NCI-H146 treated with DMSO at 0.1 percent for 48 hours (cell line): ENCODE measurements at regions not wholly inside any gene's neighbourhood (a gene's known extent, or its start where the extent isn't known, plus 50 kb on each side); places are given as distances from the start of the nearest gene placed in this dataset.

Source experiments
- DNase-seq: peaks from one replicate; lab custom pipeline; 2025; ENCODE audit not compliant: unreplicated experiment; lab: John Stamatoyannopoulos, UW

DNA sequence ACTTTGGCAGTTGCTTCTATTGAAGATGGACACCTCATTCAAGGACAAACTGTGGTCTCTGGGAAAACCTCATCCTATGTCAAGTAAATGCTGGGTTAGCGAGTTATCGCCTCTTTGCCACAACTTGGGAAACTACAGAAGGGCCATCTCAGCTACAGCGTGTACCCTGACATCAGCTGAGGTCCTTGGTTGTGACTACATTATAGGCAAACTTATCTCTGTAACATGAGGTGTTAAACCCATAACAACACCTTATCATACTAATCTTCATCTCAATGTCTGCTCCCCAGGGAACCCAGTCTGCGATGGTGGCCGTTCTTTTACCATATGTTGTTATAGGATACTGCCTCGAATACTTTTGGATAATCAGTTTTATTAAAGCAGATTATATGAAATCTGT lies 1862.7 kb downstream of the STIM2 start:
- DNase-seq: no peak

DNA sequence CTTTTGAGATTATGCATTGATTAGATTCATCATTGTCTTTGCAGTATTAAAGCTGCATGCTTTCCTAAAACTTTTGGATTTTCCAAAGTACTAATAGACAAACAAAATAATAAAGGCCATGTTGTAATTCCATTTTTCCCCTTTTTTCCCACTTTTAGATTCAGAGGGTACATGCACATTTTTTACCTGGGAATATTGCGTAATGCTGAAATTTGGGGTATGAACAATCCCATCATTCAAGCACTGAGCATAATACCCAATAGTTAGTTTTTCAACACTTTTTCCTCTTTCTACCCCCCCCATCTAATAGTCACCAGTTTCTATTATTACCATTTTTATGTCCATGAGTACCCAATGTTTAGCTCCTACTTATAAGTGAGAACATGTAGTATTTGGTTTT lies 1863.6 kb downstream of the STIM2 start:
- no peak for DNase-seq

DNA sequence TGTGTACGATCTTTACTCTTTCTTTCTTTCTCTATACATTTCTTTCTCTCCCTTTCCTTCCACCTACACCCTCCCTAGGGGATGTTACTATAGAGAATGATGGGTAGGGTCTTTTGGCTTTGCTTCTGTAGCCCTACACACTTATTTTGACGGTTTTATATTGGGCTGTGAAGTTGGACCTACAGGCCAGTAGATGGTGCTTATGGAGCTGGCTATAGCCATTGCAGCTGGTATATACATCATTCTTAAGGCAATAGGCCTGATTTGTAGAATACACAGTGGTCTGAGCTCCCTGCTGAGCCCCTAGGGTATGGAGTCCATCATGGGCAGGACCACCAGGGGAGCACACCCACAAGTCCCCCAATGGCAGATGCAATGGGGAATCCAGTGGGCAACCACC lies 1869.7 kb downstream of the STIM2 start:
- no peak for DNase-seq

GRCh38 chr4:28744066-28744465 lies 1883.4 kb downstream of the STIM2 start:
- no peak for DNase-seq

DNA sequence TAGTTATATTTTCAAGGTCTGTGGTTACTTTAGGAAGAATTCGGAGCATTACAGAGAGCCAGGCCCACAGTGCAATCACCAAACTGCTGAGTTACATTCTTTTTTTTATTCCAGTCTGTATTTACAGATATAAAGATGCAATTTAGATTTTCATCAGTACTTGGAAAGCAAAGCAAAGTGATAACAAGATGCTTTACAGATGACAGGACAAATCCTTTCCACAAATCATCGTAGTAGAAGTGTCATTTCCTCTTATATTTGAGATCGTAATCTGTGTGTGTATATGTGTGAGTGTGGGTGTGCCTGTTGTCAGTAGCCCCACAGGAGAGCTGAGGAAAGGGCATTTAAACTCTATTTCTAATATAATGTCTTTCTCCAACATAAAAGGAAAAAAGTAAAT lies 1893.7 kb downstream of the STIM2 start:
- no peak for DNase-seq

GRCh38 chr4:28755081-28755480 lies 1894.4 kb downstream of the STIM2 start:
- DNase-seq: no peak

- no peak for DNase-seq
Measured at GRCh38 chr4:28759064-28759463, 1898.4 kb downstream of the STIM2 start.

GRCh38 chr4:28760003-28760402 lies 1899.4 kb downstream of the STIM2 start:
- no peak for DNase-seq

GRCh38 chr4:28772066-28772465 lies 1911.4 kb downstream of the STIM2 start:
- DNase-seq: no peak

DNA sequence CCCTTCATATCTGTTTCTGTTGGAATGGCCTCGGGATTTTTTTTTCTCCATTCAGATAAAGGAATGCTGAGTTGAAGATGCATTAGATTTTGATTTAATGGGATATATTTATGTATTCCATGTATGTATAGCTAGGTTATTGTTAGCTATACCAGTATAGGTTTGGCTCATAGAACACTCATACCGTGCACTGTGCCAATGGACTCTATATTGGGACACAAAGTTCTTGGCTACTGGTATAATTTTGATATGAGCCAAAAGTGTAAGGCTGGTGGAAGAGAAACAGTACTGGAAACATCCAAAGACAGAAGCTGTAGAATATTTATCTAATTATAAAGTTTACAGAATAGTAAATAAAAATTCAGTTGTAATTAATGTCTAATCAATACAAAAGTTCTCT lies 1912.1 kb downstream of the STIM2 start:
- no peak for DNase-seq

GRCh38 chr4:28774344-28774743 lies 1913.7 kb downstream of the STIM2 start:
- DNase-seq: no peak

- DNase-seq: no peak
Measured at GRCh38 chr4:28776004-28776403, 1915.4 kb downstream of the STIM2 start.

DNA sequence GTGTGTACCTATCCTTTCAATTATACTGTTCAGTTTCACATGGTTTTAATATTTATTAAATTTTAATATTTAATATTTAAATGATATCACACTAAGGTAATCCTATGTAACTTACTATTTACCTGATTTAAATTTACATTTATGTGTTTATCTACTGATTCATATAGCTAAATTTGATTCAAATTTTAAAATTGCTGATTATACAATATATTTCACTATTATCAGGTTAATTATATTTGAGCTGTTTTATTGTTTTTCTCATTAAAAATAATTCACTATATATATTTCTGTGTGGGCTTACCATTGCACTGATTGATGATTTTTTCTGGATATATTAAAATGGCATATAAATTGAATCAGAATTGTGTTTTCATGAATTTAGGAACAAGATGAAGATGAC lies 1923.5 kb downstream of the STIM2 start:
- DNase-seq: no peak

DNA sequence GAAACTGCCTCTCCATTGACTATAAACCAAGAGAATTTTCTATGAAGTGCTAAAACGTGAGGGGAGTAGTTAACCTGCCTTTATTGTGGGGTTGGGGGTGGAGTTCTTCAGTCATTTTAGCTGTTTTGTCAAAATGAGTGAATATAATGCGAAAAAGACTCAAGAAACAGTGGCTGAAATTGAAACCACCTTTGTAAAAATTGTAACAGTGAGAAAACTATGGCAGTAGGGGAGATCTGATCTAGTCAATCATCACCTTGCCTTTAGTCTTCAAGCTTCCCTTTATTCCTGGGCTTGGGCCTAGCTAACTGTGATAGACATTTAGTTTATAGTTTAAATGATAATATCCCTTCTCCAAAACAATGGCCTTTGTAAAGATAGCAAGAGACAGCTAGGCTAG lies 1927.3 kb downstream of the STIM2 start:
- no peak for DNase-seq

DNA sequence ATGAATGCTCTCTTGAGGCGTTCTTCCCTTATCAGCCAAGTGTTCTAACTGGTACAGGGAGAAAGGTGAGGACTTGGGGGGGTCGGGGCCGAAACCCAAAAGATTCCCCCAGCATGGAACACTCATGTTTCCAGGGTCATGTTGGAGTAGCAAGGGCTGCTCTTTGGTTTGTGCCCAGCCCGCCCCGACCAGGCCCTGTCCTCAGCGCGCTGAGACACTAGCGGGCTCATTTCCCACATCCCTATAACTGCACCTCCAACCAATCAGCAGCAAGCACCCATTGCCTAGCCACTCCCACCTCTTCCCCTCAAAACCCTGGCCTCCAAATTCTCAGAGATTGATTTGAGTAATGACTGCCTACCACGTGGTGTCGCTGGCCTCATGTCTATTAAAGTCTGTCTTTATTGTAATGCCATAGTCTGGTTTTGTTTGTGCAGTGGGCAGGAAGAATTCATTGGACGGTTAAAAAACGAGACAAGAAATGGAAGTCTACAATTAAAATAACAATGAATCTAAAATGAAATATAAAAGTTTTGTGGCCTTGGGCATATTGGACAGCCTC lies 1928.4 kb downstream of the STIM2 start:
- DNase-seq: peak; percentile 3

GRCh38 chr4:28792917-28793597 lies 1927.1 kb upstream of the PCDH7 start:
- DNase-seq: no peak

- no peak for DNase-seq
Measured at GRCh38 chr4:28799696-28800095, 1920.5 kb upstream of the PCDH7 start.

GRCh38 chr4:28811025-28811424 lies 1909.1 kb upstream of the PCDH7 start:
- no peak for DNase-seq

- no peak for DNase-seq
Measured at GRCh38 chr4:28822163-28822562, 1898.0 kb upstream of the PCDH7 start.

DNA sequence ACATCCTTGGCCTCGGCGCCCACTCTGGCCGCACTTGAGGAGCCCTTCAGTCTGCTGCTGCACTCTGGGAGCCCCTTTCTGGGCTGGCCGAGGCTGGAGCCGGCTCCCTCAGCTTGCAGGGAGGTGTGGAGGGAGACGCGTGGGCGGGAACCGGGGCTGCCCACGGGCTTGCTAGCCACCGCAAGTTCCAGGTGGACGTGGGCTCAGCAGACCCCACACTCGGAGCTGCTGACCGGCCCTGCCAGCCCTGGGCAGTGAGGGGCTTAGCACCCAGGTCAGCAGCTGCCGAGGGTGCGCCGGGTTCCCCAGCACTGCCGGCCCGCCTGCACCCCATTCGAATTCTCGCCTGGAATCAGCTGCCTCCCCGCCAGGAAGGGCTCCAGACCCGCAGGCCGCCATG lies 1892.3 kb upstream of the PCDH7 start:
- no peak for DNase-seq

GRCh38 chr4:28831867-28832266 lies 1888.3 kb upstream of the PCDH7 start:
- DNase-seq: no peak

- DNase-seq: no peak
Measured at GRCh38 chr4:28832444-28832843, 1887.7 kb upstream of the PCDH7 start.

DNA sequence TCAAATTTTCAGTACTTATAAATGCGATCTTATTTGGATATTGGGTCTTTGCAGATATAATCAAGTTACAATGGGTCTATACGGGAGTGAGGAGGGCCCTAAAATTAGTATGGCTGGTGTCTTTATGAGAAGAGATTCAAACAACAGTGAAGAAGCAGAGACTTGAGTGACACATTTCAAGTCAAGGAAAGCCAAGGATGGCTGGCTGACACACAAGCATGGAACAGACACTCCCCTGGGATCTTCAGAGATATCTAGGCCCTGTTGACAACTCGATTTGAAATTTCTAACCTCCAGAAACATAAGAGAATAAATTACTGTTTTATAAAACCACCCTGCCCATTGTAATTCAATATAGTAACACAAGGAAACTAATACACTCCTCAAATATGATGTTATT lies 1886.0 kb upstream of the PCDH7 start:
- no peak for DNase-seq
